ENCODE measurements at regions not wholly inside any gene's neighbourhood (a gene's known extent, or its start where the extent isn't known, plus 50 kb on each side); places are given as distances from the start of the nearest gene placed in this dataset.

DNA sequence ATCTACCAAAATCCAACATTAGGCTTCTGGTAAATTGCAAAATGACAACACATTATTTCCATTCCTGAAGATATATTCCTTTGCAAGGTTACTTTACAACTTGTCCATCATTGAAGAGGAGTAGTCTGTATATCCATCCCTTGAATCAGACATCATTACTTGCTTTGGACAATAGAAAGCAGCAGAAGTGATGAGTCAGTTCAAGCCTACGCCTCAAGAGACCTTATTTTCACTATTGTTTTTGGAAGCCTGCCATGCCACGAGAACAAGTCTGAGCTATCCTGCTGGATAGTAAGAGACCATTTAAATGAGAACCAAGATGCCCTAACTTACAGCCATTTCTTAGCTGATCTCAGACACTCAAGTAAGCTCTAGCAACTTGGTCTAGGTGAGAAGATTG, 246.0 kb upstream of the HHIP start:
- 31 to 32% methylated on average over 2 of the region's 2 CpGs for WGBS, 2 donors
- Histone ChIP-seq H3K27me3 (no peaks in the 10 kb centered on the region), H3K27ac (no peak overlapping the region), H3K9me3 (no peaks in the 10 kb centered on the region), H3K4me1 (no peaks in the 10 kb centered on the region), H3K36me3 (replicated peaks in 1 of 2; ENCODE audit: insufficient read depth in 1 of 2, low read depth in 2 of 2) (no peaks in the 10 kb centered on the region), H3K4me3 (no peak overlapping the region)
- no peak for TF ChIP-seq CTCF (IDR thresholded peaks at IDR 0.05)
- TF ChIP-seq POLR2A (IDR thresholded peaks at IDR 0.05) = no peak
- DNase-seq (no peak), ATAC-seq (no peak)
- intact Hi-C loops (cut with DNase I) = no loop called here

- DNase-seq (no peak), ATAC-seq (no peak)
- Histone ChIP-seq H3K9me3 (no peaks in the 10 kb centered on the region), H3K27me3 (no peaks in the 10 kb centered on the region), H3K4me1 (no peaks in the 10 kb centered on the region), H3K27ac (no peak overlapping the region), H3K36me3 (replicated peaks in 1 of 2; ENCODE audit: insufficient read depth in 1 of 2, low read depth in 2 of 2) (no peaks in the 10 kb centered on the region), H3K4me3 (no peak overlapping the region)
- intact Hi-C loops (cut with DNase I) = no loop called here
- 64 to 67% methylated on average over 2 of the region's 2 CpGs for WGBS, 2 donors
- no peak for TF ChIP-seq CTCF (IDR thresholded peaks at IDR 0.05)
Observed at GRCh38 chr4:144402176-144402575, 243.8 kb upstream of the HHIP start.

DNA sequence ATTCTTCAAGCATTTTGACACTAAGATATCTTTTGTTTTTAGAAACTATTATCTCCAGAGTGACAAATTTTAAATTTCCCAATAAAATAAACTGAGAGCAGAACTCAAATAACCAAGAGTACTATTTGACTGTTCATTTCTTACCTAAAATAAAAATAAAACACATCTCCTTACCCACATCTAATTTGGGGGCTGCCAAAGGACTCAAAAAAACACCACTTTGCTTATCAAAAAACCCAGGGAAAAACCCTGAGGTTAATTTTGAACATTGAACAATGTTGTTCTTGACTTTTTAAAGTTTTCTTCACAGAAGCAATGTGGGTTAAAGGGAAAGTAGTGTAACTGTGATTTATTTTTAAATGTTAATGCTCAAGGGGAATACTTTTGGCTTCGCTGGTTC, 243.0 kb upstream of the HHIP start:
- H3K27ac ChIP-seq = no peak overlapping the region
- H3K4me3 ChIP-seq = no peak overlapping the region
- DNase-seq = no peak
- no peaks in the 10 kb centered on the region for H3K4me1 ChIP-seq
- TF ChIP-seq POLR2A (IDR thresholded peaks at IDR 0.05) = no peak
- no peak for TF ChIP-seq CTCF (IDR thresholded peaks at IDR 0.05)
- whole genome bisulfite sequencing, 2 donors = 78 to 82% methylated on average over 1 of the region's 1 CpG
- H3K27me3 ChIP-seq = no peaks in the 10 kb centered on the region
- H3K36me3 ChIP-seq (replicated peaks in 1 of 2; ENCODE audit: insufficient read depth in 1 of 2, low read depth in 2 of 2) = no peaks in the 10 kb centered on the region
- H3K9me3 ChIP-seq = no peaks in the 10 kb centered on the region
- intact Hi-C loops (cut with DNase I) = no loop called here
- no peak for ATAC-seq

- ATAC-seq = no peak
- no peaks in the 10 kb centered on the region for H3K9me3 ChIP-seq
- no peak overlapping the region for H3K4me3 ChIP-seq
- H3K27ac ChIP-seq = no peak overlapping the region
- intact Hi-C loops (cut with DNase I) = no loop called here
- H3K36me3 ChIP-seq (replicated peaks in 1 of 2; ENCODE audit: insufficient read depth in 1 of 2, low read depth in 2 of 2) = no peaks in the 10 kb centered on the region
- TF ChIP-seq POLR2A (IDR thresholded peaks at IDR 0.05) (no peak), CTCF (IDR thresholded peaks at IDR 0.05) (no peak)
- no peaks in the 10 kb centered on the region for H3K27me3 ChIP-seq
- no peak for DNase-seq
- no peaks in the 10 kb centered on the region for H3K4me1 ChIP-seq
- WGBS, 2 donors = 38 to 46% methylated on average over 1 of the region's 1 CpG
Observed at GRCh38 chr4:144403893-144404292, 242.1 kb upstream of the HHIP start.

DNA sequence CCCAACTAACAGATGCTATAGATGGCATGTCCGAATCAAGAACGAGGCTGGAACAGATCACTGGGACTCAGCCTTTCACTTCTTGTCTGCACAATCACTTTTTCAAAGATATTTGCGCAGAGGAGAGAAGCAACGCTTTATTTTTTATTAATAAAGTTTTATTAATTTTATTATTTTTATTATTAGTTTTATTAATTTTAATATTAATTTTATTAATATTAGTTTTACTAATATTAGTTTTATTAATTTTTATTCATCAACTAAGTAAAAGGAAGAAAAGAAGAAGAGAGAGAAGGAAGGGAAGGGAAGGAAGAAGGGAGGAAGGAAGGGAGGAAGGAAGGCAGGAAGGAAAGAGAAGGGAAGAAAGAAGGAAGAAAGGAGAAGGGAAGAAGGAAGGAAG, 236.4 kb upstream of the HHIP start:
- no peak for ATAC-seq
- WGBS, 2 donors = 68 to 78% methylated on average over 4 of the region's 4 CpGs
- H3K9me3 ChIP-seq = no peaks in the 10 kb centered on the region
- no peaks in the 10 kb centered on the region for H3K27me3 ChIP-seq
- no peak overlapping the region for H3K4me3 ChIP-seq
- TF ChIP-seq POLR2A (IDR thresholded peaks at IDR 0.05) = no peak
- TF ChIP-seq CTCF (IDR thresholded peaks at IDR 0.05) = no peak
- no peak for DNase-seq
- no peaks in the 10 kb centered on the region for H3K36me3 ChIP-seq (replicated peaks in 1 of 2; ENCODE audit: insufficient read depth in 1 of 2, low read depth in 2 of 2)
- intact Hi-C loops (cut with DNase I) = no loop called here
- H3K27ac ChIP-seq = no peak overlapping the region
- H3K4me1 ChIP-seq = no peaks in the 10 kb centered on the region

All from body of pancreas (tissue), 4 donors.